Spleen (tissue), 7 donors: ENCODE measurements at regions not wholly inside any gene's neighbourhood (a gene's known extent, or its start where the extent isn't known, plus 50 kb on each side); places are given as distances from the start of the nearest gene placed in this dataset.

Experiments
- CTCF ChIP-seq, 11 experiments: fragments of 200-600 bp in 7 of 11; fragments of 450-650 bp in 4 of 11; sonication (generic) in 4 of 11; IDR thresholded peaks in 8 of 11; conservative IDR thresholded peaks in 3 of 11; 1 replicate in 7 of 11; 2 replicates in 4 of 11; pipeline versions ENCODE4 v1.4.0 to v1.8.0; 2016 to 2021; ENCODE audit warnings: antibody characterized with exemption in 11 of 11, inconsistent platforms in 4 of 11, mild to moderate bottlenecking in 1 of 11
- POLR2A ChIP-seq, 3 donors: fragments of 450-650 bp; IDR thresholded peaks; one replicate each; pipeline ENCODE4 v1.5.1; 2017; ENCODE audit warnings: antibody characterized with exemption in 3 of 3, mild to moderate bottlenecking in 1 of 3
- POLR2AphosphoS5 ChIP-seq, 3 donors: sonication (generic); formaldehyde crosslinking; IDR thresholded peaks; one replicate each; pipeline ENCODE4 v1.5.1; 2017; ENCODE audit warnings: antibody characterized with exemption in 3 of 3
- donor health status: DM: no; HTN: no; CAD: no; lungs with moderate emphysema.
- donor health status: DM: no; HTN: no; CAD: no.
- donor health status: DM: no; HTN: no; CAD: no.

- TF ChIP-seq POLR2A (IDR thresholded peaks at IDR 0.05) (no peak), POLR2AphosphoS5 (IDR thresholded peaks at IDR 0.05) (no peak), CTCF (IDR thresholded peaks at IDR 0.05 in 8 of 11, conservative IDR thresholded peaks at IDR 0.05 in 3 of 11) (no peak)
Observed at GRCh38 chr6:80433673-80434025, 327.2 kb downstream of the BCKDHB start.
